ENCODE measurements at regions not wholly inside any gene's neighbourhood (a gene's known extent, or its start where the extent isn't known, plus 50 kb on each side); places are given as distances from the start of the nearest gene placed in this dataset.

- TF ChIP-seq EZH2 (optimal IDR thresholded peaks at IDR 0.05; ENCODE audit: low read depth, low read length) (no peak), CTCF (IDR thresholded peaks at IDR 0.05; ENCODE audit: low read length) (no peak), EZH2phosphoT487 (IDR thresholded peaks at IDR 0.05; ENCODE audit: low read length) (no peak)
- no peak overlapping the region for H3K27ac ChIP-seq (ENCODE audit: low read length)
- no peak overlapping the region for H3K4me3 ChIP-seq (ENCODE audit: low read length)
- no peaks in the 10 kb centered on the region for H3K4me1 ChIP-seq (ENCODE audit: low read length)
- H3K4me2 ChIP-seq (ENCODE audit: low read depth, low read length) = no peak overlapping the region
- no peak overlapping the region for H3K9ac ChIP-seq (ENCODE audit: low read length)
- no peaks in the 10 kb centered on the region for H3K9me3 ChIP-seq (replicated peaks; ENCODE audit: insufficient read depth, low read length)
- DNase-seq = no peak
- H3K36me3 ChIP-seq (replicated peaks; ENCODE audit: insufficient read depth, low read length) = no peaks in the 10 kb centered on the region
- H3K27me3 ChIP-seq (replicated peaks; ENCODE audit: insufficient read depth, low read length) = no peaks in the 10 kb centered on the region
- no peaks in the 10 kb centered on the region for H3K9me2 ChIP-seq (replicated peaks; ENCODE audit: insufficient read depth, low read length)
- H2AFZ ChIP-seq (ENCODE audit: low read length) = no peak overlapping the region
- no peaks in the 10 kb centered on the region for H4K20me1 ChIP-seq (ENCODE audit: insufficient read depth, low read length)
- H3F3A ChIP-seq (ENCODE audit: insufficient read depth, low read length) = no peaks in the 10 kb centered on the region
- no peaks in the 10 kb centered on the region for H3K79me2 ChIP-seq (ENCODE audit: low read length)
Measured at GRCh38 chr21:32212116-32212515, 66.7 kb downstream of the MIS18A start.

GRCh38 chr21:32211306-32211705 lies 67.5 kb downstream of the MIS18A start:
- H3K9me2 ChIP-seq (replicated peaks; ENCODE audit: insufficient read depth, low read length) = no peaks in the 10 kb centered on the region
- no peak for DNase-seq
- no peaks in the 10 kb centered on the region for H3K4me1 ChIP-seq (ENCODE audit: low read length)
- no peak overlapping the region for H3K27ac ChIP-seq (ENCODE audit: low read length)
- H3K27me3 ChIP-seq (replicated peaks; ENCODE audit: insufficient read depth, low read length) = no peaks in the 10 kb centered on the region
- H3K36me3 ChIP-seq (replicated peaks; ENCODE audit: insufficient read depth, low read length) = no peaks in the 10 kb centered on the region
- TF ChIP-seq CTCF (IDR thresholded peaks at IDR 0.05; ENCODE audit: low read length) (no peak), EZH2 (optimal IDR thresholded peaks at IDR 0.05; ENCODE audit: low read depth, low read length) (no peak), EZH2phosphoT487 (IDR thresholded peaks at IDR 0.05; ENCODE audit: low read length) (no peak)
- H3K4me2 ChIP-seq (ENCODE audit: low read depth, low read length) = no peak overlapping the region
- no peaks in the 10 kb centered on the region for H3K79me2 ChIP-seq (ENCODE audit: low read length)
- no peaks in the 10 kb centered on the region for H4K20me1 ChIP-seq (ENCODE audit: insufficient read depth, low read length)
- no peak overlapping the region for H3K9ac ChIP-seq (ENCODE audit: low read length)
- H3K9me3 ChIP-seq (replicated peaks; ENCODE audit: insufficient read depth, low read length) = no peaks in the 10 kb centered on the region
- no peak overlapping the region for H3K4me3 ChIP-seq (ENCODE audit: low read length)
- H3F3A ChIP-seq (ENCODE audit: insufficient read depth, low read length) = no peaks in the 10 kb centered on the region
- no peak overlapping the region for H2AFZ ChIP-seq (ENCODE audit: low read length)

- Histone ChIP-seq H4K20me1 (ENCODE audit: insufficient read depth, low read length) (no peaks in the 10 kb centered on the region), H3K9ac (ENCODE audit: low read length) (no peak overlapping the region), H3K4me2 (ENCODE audit: low read depth, low read length) (no peak overlapping the region), H3K79me2 (ENCODE audit: low read length) (no peaks in the 10 kb centered on the region), H3K27ac (ENCODE audit: low read length) (no peak overlapping the region), H3F3A (ENCODE audit: insufficient read depth, low read length) (no peaks in the 10 kb centered on the region), H3K9me3 (replicated peaks; ENCODE audit: insufficient read depth, low read length) (no peaks in the 10 kb centered on the region), H3K9me2 (replicated peaks; ENCODE audit: insufficient read depth, low read length) (no peaks in the 10 kb centered on the region), H2AFZ (ENCODE audit: low read length) (no peak overlapping the region), H3K36me3 (replicated peaks; ENCODE audit: insufficient read depth, low read length) (no peaks in the 10 kb centered on the region), H3K27me3 (replicated peaks; ENCODE audit: insufficient read depth, low read length) (no peaks in the 10 kb centered on the region), H3K4me3 (ENCODE audit: low read length) (no peak overlapping the region), H3K4me1 (ENCODE audit: low read length) (no peaks in the 10 kb centered on the region)
- TF ChIP-seq CTCF (IDR thresholded peaks at IDR 0.05; ENCODE audit: low read length) (no peak), EZH2 (optimal IDR thresholded peaks at IDR 0.05; ENCODE audit: low read depth, low read length) (no peak), EZH2phosphoT487 (IDR thresholded peaks at IDR 0.05; ENCODE audit: low read length) (no peak)
- DNase-seq = no peak
Measured at GRCh38 chr21:32209580-32209979, 69.3 kb downstream of the MIS18A start.

All from MM.1S (cell line).